ENCODE measurements at regions not wholly inside any gene's neighbourhood (a gene's known extent, or its start where the extent isn't known, plus 50 kb on each side); places are given as distances from the start of the nearest gene placed in this dataset.

GRCh38 chr1:115186711-115187265 is 97.5 kb upstream of the TSPAN2 start:
- Histone ChIP-seq H4K20me1 (ENCODE audit: insufficient read depth, low read length) (no peaks in the 10 kb centered on the region), H3K27me3 (replicated peaks; ENCODE audit: insufficient read depth, low read length) (no peaks in the 10 kb centered on the region), H3F3A (ENCODE audit: insufficient read depth, low read length) (no peaks in the 10 kb centered on the region), H3K4me3 (ENCODE audit: low read length) (no peak overlapping the region), H3K9me2 (replicated peaks; ENCODE audit: insufficient read depth, low read length) (no peaks in the 10 kb centered on the region), H3K9me3 (replicated peaks; ENCODE audit: insufficient read depth, low read length) (no peaks in the 10 kb centered on the region), H3K27ac (ENCODE audit: low read length) (no peak overlapping the region), H3K36me3 (replicated peaks; ENCODE audit: insufficient read depth, low read length) (no peaks in the 10 kb centered on the region), H3K4me1 (ENCODE audit: low read length) (no peaks in the 10 kb centered on the region), H3K79me2 (ENCODE audit: low read length) (no peaks in the 10 kb centered on the region), H3K9ac (ENCODE audit: low read length) (no peak overlapping the region), H3K4me2 (ENCODE audit: low read depth, low read length) (no peak overlapping the region), H2AFZ (ENCODE audit: low read length) (no peak overlapping the region)
- no peak for DNase-seq
- TF ChIP-seq CTCF (IDR thresholded peaks at IDR 0.05; ENCODE audit: low read length) (no peak), EZH2phosphoT487 (IDR thresholded peaks at IDR 0.05; ENCODE audit: low read length) (no peak), EZH2 (optimal IDR thresholded peaks at IDR 0.05; ENCODE audit: low read depth, low read length) (no peak)

- H3K27me3 ChIP-seq (replicated peaks; ENCODE audit: insufficient read depth, low read length), result no peaks in the 10 kb centered on the region
- H3K4me3 ChIP-seq (ENCODE audit: low read length), result no peak overlapping the region
- H3K9ac ChIP-seq (ENCODE audit: low read length), result no peak overlapping the region
Observed at GRCh38 chr1:115185336-115185735, 96.0 kb upstream of the TSPAN2 start.

GRCh38 chr1:115184951-115185331 is 95.6 kb upstream of the TSPAN2 start:
- no peak overlapping the region for H3K4me2 ChIP-seq (ENCODE audit: low read depth, low read length)
- no peaks in the 10 kb centered on the region for H3K9me2 ChIP-seq (replicated peaks; ENCODE audit: insufficient read depth, low read length)
- no peaks in the 10 kb centered on the region for H3F3A ChIP-seq (ENCODE audit: insufficient read depth, low read length)
- no peak overlapping the region for H3K27ac ChIP-seq (ENCODE audit: low read length)
- DNase-seq, result no peak
- no peak overlapping the region for H2AFZ ChIP-seq (ENCODE audit: low read length)
- H3K4me1 ChIP-seq (ENCODE audit: low read length), result no peaks in the 10 kb centered on the region
- H4K20me1 ChIP-seq (ENCODE audit: insufficient read depth, low read length), result no peaks in the 10 kb centered on the region
- H3K9ac ChIP-seq (ENCODE audit: low read length), result no peak overlapping the region
- H3K9me3 ChIP-seq (replicated peaks; ENCODE audit: insufficient read depth, low read length), result no peaks in the 10 kb centered on the region
- no peaks in the 10 kb centered on the region for H3K36me3 ChIP-seq (replicated peaks; ENCODE audit: insufficient read depth, low read length)
- TF ChIP-seq CTCF (IDR thresholded peaks at IDR 0.05; ENCODE audit: low read length) (no peak), EZH2phosphoT487 (IDR thresholded peaks at IDR 0.05; ENCODE audit: low read length) (no peak), EZH2 (optimal IDR thresholded peaks at IDR 0.05; ENCODE audit: low read depth, low read length) (no peak)
- H3K79me2 ChIP-seq (ENCODE audit: low read length), result no peaks in the 10 kb centered on the region
- H3K27me3 ChIP-seq (replicated peaks; ENCODE audit: insufficient read depth, low read length), result no peaks in the 10 kb centered on the region
- H3K4me3 ChIP-seq (ENCODE audit: low read length), result no peak overlapping the region

More at GRCh38 chr1:115185336-115185735, 96.0 kb upstream of the TSPAN2 start:
- no peaks in the 10 kb centered on the region for H3K9me3 ChIP-seq (replicated peaks; ENCODE audit: insufficient read depth, low read length)
- H3K79me2 ChIP-seq (ENCODE audit: low read length), result no peaks in the 10 kb centered on the region
- no peaks in the 10 kb centered on the region for H3K4me1 ChIP-seq (ENCODE audit: low read length)
- no peak overlapping the region for H3K4me2 ChIP-seq (ENCODE audit: low read depth, low read length)
- TF ChIP-seq CTCF (IDR thresholded peaks at IDR 0.05; ENCODE audit: low read length), result no peak
- no peak for TF ChIP-seq EZH2 (optimal IDR thresholded peaks at IDR 0.05; ENCODE audit: low read depth, low read length)
- H4K20me1 ChIP-seq (ENCODE audit: insufficient read depth, low read length), result no peaks in the 10 kb centered on the region
- DNase-seq, result no peak
- H3F3A ChIP-seq (ENCODE audit: insufficient read depth, low read length), result no peaks in the 10 kb centered on the region
- no peak overlapping the region for H3K27ac ChIP-seq (ENCODE audit: low read length)
- no peaks in the 10 kb centered on the region for H3K36me3 ChIP-seq (replicated peaks; ENCODE audit: insufficient read depth, low read length)
- H3K9me2 ChIP-seq (replicated peaks; ENCODE audit: insufficient read depth, low read length), result no peaks in the 10 kb centered on the region
- no peak overlapping the region for H2AFZ ChIP-seq (ENCODE audit: low read length)

All from MM.1S (cell line).